MV-4-11 (cell line): ENCODE measurements at regions not wholly inside any gene's neighbourhood (a gene's known extent, or its start where the extent isn't known, plus 50 kb on each side); places are given as distances from the start of the nearest gene placed in this dataset.
"Not testable (repeated sequence)": the region's sequence is repeated elsewhere in the genome, so short reads cannot be mapped to it uniquely, and the experiment has no call there.

Experiments used
- DNase-seq: peaks from one replicate; lab custom pipeline; 2025; lab: John Stamatoyannopoulos, UW

GRCh38 chr4:112708772-112709171 lies 71.8 kb downstream of the LARP7 start:
- DNase-seq: no peak

DNA sequence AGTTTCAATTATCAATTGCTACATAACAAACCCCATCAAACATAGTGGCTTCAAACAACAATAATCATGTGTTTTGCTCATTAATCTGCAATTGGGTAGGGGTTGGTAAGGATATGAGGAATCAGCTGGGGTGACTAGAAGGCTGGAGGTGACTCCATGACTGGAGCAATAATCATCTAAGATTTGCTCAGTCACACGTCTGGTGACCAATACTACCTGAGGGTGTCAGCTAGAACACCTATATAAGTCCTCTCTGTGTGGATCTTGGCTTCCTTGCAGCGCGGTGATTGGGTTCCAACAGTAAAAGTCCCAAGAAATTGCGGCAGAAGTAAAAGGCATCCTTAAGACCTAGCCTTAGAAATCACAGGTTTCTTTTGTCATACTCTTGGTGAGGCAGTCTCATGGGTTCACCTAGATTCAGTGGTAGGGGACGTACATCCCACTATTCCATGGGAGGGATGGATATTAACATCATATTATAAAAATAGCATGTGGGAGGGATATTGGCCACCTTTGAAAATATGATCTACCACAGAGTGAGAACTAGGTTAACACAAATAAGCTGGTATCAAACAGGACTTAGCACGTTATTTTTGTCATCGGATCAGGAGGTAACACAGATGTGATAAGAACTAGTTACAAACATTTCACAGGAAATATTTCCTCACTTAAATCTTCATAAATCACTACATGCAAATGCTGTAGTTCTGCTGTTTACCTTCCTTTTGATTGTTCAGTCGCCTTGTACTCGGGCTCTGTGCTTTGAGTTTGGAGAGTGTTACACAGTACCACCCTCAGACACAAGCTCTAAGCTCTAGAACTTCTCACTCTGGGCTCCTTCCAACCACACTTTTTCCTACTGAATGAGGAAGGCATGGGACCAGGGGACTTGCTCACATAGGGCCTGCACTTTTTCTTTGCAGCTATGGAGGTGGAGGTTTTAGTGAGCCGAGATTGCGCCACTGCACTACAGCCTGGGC lies 78.3 kb downstream of the LARP7 start:
- no peak for DNase-seq

DNA sequence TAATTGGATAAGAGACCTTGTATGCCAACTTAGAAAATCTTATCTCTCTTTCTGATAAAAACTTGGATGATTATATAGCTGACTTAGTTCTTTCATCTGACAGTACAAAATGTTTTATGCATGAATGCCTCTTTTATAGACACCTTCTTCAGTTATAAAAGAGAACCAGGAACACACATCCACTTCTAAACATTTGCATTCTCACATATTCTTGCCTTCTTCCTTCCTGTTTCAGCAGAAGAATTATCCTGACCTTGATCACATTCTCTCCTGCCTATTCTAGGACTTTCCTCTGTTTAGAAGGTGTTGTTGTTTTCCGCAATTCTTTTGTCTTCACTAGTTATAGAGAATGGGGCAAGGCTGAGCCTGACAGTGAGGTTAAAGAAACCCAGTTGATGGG lies 80.9 kb downstream of the LARP7 start:
- no peak for DNase-seq

GRCh38 chr4:112721627-112722026 lies 84.7 kb downstream of the LARP7 start:
- no peak for DNase-seq

GRCh38 chr4:112726041-112726440 lies 89.1 kb downstream of the LARP7 start:
- peak; percentile 55 for DNase-seq

DNA sequence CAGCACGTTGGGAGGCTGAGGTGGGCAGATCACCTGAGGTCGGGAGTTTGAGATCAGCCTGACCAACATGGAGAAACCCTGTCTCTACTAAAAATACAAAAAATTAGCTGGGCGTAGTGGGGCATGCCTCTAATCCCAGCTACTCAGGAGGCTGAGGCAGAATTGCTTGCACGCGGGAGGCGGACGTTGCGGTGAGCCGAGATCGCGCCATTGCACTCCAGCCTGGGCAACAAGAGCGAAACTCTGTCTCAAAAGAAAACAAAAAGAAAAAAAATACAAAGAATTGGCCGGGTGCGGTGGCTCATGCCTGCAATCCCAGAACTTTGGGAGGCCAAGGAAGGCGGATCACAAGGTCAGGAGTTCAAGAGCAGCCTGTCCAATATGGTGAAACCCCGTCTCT lies 90.8 kb downstream of the LARP7 start:
- not testable (repeated sequence) for DNase-seq

GRCh38 chr4:112731715-112732114 lies 94.8 kb downstream of the LARP7 start:
- DNase-seq: no peak

DNA sequence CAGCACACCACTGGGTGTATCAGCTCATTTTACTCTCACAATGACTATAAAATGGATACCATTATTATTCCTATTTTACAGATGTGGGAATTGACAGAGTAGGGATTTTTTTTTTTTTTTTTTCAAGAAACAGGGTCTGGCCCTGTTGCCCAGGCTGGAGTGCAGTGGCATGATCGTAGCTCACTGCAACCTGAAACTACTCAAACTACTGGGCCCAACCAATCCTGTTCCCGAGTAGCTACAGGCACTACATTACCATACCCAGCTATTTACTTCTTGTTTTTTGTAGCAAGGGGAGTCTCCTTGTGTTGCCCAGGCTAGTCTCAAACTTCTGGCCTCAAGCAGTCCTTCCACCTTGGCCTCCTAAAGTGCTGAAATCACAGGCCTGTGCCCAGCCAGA lies 95.2 kb downstream of the LARP7 start:
- DNase-seq: no peak

DNA sequence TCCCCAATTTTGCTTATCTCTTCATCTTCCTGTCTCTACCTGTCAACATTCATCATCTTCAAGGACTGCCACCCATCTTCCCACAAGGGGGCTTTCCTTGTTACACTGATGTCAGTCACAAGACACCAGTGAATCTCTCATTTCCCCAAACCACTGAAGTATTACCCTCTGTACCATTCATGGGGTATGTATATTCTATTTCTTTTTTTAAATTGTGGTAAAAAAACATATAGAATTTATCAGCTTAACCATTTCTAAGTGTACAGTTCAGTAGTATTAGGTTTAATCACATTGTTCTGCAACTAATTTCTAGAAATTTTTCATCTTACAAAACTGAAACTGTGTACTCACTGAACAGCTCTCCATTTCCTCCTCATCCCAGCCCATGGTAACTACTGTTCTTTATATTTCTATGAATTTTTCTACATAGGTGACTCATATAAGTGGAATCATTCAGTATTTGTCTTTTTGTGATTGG lies 98.6 kb downstream of the LARP7 start:
- DNase-seq: no peak

DNA sequence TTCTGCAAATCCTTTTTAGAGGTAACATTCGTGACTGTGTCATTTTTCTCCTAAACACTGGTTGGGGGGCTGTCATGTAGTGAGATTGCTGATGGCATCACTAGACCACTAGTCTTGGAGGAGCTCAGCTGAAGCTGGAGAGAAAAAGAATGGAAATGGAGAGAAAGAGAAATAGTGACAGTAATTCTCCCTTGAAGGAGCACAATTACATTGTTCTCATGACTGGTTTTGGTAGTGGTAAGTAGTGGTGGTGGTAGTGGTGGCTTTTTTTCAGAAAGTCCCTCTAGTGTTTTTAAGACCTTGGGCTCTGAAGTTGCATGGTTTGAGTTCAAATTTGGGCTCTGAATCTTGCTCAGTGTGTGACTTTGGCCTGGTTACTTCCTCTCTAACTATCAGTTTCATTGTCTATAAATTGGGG lies 99.8 kb downstream of the LARP7 start:
- DNase-seq: no peak

- DNase-seq: no peak
These were observed 102.5 kb downstream of the LARP7 start for GRCh38 chr4:112739442-112739841.

GRCh38 chr4:112747036-112747435 lies 110.1 kb downstream of the LARP7 start:
- no peak for DNase-seq

DNA sequence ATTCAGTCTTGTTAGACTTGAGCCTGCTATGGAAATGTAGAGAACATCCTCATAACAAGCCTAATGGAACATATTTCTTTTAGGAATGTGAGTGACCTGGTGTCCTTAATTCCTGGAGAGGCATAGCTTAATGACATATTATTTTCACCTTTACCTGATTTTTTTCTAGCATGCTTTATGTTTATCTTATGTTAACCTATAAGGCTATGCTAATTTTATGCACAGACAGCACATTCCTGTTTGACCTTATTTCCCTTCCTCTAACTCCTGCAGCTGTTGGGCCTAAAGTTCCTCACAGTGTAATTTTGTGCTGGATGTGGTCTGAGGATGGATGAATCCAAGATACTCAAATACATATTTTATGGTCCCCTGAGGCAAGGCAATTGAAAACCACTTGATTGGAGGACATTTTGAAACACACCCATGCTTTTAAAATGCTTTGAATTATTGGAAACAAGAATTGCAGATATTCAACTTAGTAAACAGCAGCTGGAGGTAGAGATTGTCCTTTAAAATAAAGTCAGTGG lies 111.5 kb downstream of the LARP7 start:
- DNase-seq: no peak

GRCh38 chr4:112750749-112751148 lies 113.8 kb downstream of the LARP7 start:
- DNase-seq: not testable (repeated sequence)

GRCh38 chr4:112751447-112751846 lies 114.5 kb downstream of the LARP7 start:
- no peak for DNase-seq

DNA sequence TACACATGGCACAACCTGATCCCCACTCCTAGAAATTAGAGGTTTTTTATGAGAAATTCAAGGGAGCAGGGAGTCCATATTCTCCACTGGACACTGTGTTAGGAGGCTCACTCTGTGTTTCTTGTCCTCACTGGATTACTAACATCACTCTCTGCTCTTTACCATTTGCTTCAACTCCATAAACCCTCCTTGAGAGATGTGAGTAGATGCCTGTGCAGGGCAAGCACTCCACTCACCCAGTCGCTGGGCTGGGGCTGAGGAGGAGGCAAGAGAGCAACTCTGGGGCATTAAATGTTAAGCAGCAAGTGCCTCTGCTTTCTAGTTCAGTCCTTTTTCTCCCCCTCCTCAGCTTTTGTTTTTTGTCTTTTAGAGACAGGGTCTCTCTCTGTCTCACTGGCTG lies 115.1 kb downstream of the LARP7 start:
- no peak for DNase-seq

DNA sequence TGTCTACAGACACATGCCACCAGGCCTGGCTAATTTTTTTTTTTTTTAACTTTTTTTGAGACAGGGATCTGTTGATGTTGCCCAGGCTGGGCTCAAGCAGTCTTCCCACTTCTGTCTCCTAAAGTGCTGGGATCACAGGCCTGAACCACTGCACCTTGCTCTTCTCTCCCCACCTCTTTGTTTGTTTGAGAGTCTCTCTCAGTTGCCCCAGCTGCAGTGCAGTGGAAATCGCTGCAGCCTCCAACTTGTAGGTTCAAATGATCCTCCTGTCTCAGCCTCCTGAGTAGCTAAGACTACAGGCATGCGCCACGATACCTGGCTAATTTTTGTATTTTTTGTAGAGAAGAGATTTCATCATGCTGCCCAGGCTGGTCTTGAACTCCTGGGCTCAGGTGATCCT lies 115.6 kb downstream of the LARP7 start:
- no peak for DNase-seq

GRCh38 chr4:112753333-112753732 lies 116.4 kb downstream of the LARP7 start:
- DNase-seq: no peak

DNA sequence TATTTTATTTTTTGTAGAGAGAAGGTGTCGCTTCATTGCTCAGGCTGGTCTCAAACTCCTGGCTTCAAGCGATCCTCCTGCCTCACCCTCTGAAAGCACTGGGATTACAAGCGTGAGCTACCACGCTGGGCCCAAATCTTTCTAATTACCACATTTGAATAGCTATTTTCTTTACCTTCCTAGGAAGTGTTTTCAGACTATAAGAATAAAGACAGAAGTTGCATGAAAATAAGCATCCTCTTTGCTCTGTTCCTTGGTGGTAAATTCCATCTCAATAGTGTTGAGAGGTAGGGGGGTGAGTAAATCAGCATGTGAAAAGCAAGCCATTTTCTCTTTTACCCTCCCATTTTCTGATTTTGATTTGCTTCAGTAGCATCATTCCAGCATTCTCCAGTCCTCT lies 122.4 kb downstream of the LARP7 start:
- no peak for DNase-seq

DNA sequence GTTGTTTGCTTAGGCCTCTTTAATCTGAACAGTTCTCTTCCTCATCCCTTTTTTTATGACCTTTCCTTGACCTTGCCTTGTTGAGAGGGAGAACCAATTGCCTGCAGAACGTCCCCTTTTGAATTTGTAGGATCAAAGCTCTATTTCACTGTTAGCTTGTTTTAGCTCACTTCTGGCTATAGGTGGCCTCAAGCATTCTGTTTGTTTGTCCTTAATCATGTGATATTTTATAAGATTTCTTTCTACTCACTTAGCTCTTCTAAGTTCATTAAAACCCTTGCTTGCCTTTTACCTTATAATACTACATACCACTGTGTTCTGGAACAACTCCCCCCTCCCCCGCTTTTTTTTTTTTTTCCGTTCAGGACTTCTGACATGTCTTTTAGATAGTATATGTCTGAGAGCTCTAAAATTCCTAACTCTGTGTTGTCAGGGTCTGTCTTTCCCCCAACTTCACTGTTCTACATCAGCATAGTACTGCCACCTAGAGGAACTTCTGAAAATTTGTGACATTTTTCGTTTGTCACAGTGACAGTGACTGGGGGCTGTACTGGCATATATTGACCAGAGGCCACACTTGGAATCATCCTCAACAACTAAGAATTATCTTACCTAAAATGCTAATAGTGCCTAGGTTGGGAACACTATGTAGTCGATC lies 128.5 kb downstream of the LARP7 start:
- no peak for DNase-seq

- no peak for DNase-seq
These were observed 129.5 kb downstream of the LARP7 start for GRCh38 chr4:112766422-112766821.

- no peak for DNase-seq
These were observed 130.4 kb downstream of the LARP7 start for GRCh38 chr4:112767386-112767785.

GRCh38 chr4:112770114-112770513 lies 133.2 kb downstream of the LARP7 start:
- DNase-seq: no peak
